ENCODE measurements at regions not wholly inside any gene's neighbourhood (a gene's known extent, or its start where the extent isn't known, plus 50 kb on each side); places are given as distances from the start of the nearest gene placed in this dataset.

DNA sequence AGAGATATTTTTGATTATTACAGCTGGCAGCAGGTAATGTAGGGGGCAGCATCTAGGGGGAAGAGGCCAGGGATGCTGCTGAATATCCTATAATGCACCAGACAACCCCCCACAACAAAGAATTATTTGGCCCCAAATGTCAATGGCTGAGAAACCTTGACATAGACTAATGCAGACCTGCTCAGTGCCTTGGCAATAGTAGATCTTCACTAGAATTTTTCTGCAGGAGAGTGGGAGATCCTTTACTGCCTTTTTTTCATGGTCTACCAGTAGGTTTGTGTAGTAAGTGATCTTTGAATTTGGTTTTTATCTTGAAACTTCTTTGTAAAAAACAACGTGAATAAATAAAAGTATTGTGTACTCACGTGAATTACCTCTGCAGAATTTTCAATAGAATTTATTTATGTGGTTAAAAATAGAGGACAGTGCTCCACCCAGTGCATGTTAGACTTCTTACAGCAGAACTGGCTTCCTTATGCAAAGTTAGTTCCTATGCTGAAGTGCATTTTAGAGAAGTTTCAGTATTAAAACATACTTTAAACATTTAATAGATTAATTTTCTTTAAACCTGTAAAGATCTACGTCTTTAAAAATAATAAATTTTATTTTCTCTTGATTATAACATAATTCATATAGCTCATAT is 199.6 kb upstream of the HDAC9 start (continued):
- TF ChIP-seq, protein P1, sequence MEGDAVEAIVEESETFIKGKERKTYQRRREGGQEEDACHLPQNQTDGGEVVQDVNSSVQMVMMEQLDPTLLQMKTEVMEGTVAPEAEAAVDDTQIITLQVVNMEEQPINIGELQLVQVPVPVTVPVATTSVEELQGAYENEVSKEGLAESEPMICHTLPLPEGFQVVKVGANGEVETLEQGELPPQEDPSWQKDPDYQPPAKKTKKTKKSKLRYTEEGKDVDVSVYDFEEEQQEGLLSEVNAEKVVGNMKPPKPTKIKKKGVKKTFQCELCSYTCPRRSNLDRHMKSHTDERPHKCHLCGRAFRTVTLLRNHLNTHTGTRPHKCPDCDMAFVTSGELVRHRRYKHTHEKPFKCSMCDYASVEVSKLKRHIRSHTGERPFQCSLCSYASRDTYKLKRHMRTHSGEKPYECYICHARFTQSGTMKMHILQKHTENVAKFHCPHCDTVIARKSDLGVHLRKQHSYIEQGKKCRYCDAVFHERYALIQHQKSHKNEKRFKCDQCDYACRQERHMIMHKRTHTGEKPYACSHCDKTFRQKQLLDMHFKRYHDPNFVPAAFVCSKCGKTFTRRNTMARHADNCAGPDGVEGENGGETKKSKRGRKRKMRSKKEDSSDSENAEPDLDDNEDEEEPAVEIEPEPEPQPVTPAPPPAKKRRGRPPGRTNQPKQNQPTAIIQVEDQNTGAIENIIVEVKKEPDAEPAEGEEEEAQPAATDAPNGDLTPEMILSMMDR (IDR thresholded peaks at IDR 0.05): no peak

DNA sequence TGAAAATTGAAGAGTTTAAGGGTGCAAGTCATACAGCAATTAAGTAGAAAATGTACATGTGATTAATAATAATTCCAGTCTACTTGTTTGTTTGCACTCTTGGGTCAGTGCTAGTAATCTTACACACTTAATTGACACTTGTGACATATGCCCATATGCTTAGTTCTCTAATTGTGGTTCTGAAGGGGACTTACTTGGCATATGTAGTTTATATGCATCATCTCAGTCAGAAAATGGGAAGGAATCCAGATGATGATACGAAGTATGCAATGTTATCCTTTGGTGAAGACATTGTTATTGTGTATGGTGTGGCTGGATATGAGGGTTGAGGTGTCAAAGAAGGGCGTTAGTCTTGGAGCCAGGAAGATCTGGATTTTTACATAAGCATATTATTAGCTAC is 193.5 kb upstream of the HDAC9 start:
- POLR2A ChIA-PET: no interaction called here

DNA sequence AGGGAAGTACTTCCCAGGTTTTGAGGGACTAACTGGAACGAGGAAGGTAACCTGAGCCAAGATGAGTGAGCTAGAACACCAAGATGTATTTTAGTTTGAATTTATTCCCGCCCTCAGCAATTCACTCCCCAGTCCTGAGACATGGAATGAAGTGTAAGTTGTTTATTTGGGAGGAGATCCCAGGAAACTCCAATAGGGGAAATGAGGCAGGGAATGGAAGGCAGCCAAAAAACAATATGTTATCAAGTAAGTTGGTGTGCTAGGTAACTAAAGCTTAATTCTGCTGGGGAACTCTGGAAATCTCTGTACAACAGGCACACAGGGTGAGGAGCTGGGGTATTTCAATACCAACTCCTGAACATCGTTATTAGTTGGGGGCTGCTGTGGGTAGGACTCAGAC is 189.7 kb upstream of the HDAC9 start:
- H3K27ac Mint-ChIP-seq: no peak overlapping the region
- no peak for ATAC-seq
- TF ChIP-seq, protein P2, sequence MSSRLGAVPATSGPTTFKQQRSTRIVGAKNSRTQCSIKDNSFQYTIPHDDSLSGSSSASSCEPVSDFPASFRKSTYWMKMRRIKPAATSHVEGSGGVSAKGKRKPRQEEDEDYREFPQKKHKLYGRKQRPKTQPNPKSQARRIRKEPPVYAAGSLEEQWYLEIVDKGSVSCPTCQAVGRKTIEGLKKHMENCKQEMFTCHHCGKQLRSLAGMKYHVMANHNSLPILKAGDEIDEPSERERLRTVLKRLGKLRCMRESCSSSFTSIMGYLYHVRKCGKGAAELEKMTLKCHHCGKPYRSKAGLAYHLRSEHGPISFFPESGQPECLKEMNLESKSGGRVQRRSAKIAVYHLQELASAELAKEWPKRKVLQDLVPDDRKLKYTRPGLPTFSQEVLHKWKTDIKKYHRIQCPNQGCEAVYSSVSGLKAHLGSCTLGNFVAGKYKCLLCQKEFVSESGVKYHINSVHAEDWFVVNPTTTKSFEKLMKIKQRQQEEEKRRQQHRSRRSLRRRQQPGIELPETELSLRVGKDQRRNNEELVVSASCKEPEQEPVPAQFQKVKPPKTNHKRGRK (CRISPR knock-in tag; IDR thresholded peaks at IDR 0.05; ENCODE audit: borderline replicate concordance): no peak
- TF ChIP-seq, protein P3, sequence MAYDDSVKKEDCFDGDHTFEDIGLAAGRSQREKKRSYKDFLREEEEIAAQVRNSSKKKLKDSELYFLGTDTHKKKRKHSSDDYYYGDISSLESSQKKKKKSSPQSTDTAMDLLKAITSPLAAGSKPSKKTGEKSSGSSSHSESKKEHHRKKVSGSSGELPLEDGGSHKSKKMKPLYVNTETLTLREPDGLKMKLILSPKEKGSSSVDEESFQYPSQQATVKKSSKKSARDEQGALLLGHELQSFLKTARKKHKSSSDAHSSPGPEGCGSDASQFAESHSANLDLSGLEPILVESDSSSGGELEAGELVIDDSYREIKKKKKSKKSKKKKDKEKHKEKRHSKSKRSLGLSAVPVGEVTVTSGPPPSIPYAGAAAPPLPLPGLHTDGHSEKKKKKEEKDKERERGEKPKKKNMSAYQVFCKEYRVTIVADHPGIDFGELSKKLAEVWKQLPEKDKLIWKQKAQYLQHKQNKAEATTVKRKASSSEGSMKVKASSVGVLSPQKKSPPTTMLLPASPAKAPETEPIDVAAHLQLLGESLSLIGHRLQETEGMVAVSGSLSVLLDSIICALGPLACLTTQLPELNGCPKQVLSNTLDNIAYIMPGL (CRISPR knock-in tag; IDR thresholded peaks at IDR 0.05): no peak
- no peak for DNase-seq (ENCODE audit: low spot score)
- no peaks in the 10 kb centered on the region for H3K27me3 Mint-ChIP-seq (ENCODE audit: low read depth)
- no peaks in the 10 kb centered on the region for H3K9me3 Mint-ChIP-seq
- H3K36me3 Mint-ChIP-seq: no peaks in the 10 kb centered on the region
- no peak overlapping the region for H3K4me3 Mint-ChIP-seq
- ChIA-PET CTCF (no interaction called here), POLR2A (no interaction called here)
- H3K4me1 Mint-ChIP-seq: no peaks in the 10 kb centered on the region

More for the DNA sequence above, 193.5 kb upstream of the HDAC9 start:
- no peaks in the 10 kb centered on the region for H3K9me3 Mint-ChIP-seq
- CTCF ChIA-PET: no interaction called here
- no peak overlapping the region for H3K4me3 Mint-ChIP-seq
- H3K27me3 Mint-ChIP-seq (ENCODE audit: low read depth): no peaks in the 10 kb centered on the region
- no peaks in the 10 kb centered on the region for H3K36me3 Mint-ChIP-seq
- peaks cover 10% of the 10 kb centered on the region for H3K4me1 Mint-ChIP-seq
- TF ChIP-seq GRHL2 (CRISPR knock-in tag; IDR thresholded peaks at IDR 0.05; ENCODE audit: insufficient replicate concordance, severe bottlenecking): no peak
- TF ChIP-seq, protein P4, sequence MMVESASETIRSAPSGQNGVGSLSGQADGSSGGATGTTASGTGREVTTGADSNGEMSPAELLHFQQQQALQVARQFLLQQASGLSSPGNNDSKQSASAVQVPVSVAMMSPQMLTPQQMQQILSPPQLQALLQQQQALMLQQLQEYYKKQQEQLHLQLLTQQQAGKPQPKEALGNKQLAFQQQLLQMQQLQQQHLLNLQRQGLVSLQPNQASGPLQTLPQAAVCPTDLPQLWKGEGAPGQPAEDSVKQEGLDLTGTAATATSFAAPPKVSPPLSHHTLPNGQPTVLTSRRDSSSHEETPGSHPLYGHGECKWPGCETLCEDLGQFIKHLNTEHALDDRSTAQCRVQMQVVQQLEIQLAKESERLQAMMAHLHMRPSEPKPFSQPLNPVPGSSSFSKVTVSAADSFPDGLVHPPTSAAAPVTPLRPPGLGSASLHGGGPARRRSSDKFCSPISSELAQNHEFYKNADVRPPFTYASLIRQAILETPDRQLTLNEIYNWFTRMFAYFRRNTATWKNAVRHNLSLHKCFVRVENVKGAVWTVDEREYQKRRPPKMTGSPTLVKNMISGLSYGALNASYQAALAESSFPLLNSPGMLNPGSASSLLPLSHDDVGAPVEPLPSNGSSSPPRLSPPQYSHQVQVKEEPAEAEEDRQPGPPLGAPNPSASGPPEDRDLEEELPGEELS (CRISPR knock-in tag; IDR thresholded peaks at IDR 0.05): no peak
- TF ChIP-seq TCF7 (CRISPR knock-in tag; IDR thresholded peaks at IDR 0.05; ENCODE audit: low read depth): no peak
- TF ChIP-seq TEAD1 (CRISPR knock-in tag; IDR thresholded peaks at IDR 0.05): no peak
- TF ChIP-seq NR2C2 (CRISPR knock-in tag; IDR thresholded peaks at IDR 0.05): no peak
- TF ChIP-seq, protein P5, sequence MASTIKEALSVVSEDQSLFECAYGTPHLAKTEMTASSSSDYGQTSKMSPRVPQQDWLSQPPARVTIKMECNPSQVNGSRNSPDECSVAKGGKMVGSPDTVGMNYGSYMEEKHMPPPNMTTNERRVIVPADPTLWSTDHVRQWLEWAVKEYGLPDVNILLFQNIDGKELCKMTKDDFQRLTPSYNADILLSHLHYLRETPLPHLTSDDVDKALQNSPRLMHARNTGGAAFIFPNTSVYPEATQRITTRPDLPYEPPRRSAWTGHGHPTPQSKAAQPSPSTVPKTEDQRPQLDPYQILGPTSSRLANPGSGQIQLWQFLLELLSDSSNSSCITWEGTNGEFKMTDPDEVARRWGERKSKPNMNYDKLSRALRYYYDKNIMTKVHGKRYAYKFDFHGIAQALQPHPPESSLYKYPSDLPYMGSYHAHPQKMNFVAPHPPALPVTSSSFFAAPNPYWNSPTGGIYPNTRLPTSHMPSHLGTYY (CRISPR knock-in tag; IDR thresholded peaks at IDR 0.05): no peak
- TF ChIP-seq, protein P1 (IDR thresholded peaks at IDR 0.05): no peak
- TF ChIP-seq TP53 (CRISPR knock-in tag; IDR thresholded peaks at IDR 0.05): no peak
- no peak for TF ChIP-seq NFATC4 (CRISPR knock-in tag; IDR thresholded peaks at IDR 0.05)
- TF ChIP-seq, protein P3 (CRISPR knock-in tag; IDR thresholded peaks at IDR 0.05): no peak
- TF ChIP-seq CREB1 (CRISPR knock-in tag; IDR thresholded peaks at IDR 0.05): no peak
- no peak for TF ChIP-seq ZNF671 (CRISPR knock-in tag; IDR thresholded peaks at IDR 0.05)
- TF ChIP-seq SP1 (CRISPR knock-in tag; conservative IDR thresholded peaks at IDR 0.05): no peak
- ATAC-seq: no peak
- no peak overlapping the region for H3K27ac Mint-ChIP-seq
- no peak for DNase-seq (ENCODE audit: low spot score)
